ENCODE measurements at regions not wholly inside any gene's neighbourhood (a gene's known extent, or its start where the extent isn't known, plus 50 kb on each side); places are given as distances from the start of the nearest gene placed in this dataset.

DNA sequence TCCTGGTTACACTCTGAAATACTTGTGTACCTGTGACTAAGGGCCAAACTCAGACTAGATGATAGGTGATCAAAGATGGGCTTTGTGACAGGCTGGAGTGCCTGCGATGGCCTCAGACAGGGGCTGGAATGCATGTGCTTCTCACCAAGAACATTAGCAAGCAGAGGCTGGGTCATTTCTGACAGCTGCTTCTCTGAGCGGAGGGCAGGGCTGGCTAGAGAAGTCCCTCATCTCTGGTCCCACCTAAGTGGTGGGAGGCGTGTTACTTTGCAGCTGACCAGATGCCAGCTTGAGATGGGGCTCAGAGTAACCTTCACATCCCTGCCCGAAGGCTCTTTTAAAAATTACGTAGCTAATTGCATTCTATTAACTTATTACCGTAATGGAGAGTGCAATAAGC lies 106.8 kb upstream of the RTL1 start:
- TF ChIP-seq, protein P1, sequence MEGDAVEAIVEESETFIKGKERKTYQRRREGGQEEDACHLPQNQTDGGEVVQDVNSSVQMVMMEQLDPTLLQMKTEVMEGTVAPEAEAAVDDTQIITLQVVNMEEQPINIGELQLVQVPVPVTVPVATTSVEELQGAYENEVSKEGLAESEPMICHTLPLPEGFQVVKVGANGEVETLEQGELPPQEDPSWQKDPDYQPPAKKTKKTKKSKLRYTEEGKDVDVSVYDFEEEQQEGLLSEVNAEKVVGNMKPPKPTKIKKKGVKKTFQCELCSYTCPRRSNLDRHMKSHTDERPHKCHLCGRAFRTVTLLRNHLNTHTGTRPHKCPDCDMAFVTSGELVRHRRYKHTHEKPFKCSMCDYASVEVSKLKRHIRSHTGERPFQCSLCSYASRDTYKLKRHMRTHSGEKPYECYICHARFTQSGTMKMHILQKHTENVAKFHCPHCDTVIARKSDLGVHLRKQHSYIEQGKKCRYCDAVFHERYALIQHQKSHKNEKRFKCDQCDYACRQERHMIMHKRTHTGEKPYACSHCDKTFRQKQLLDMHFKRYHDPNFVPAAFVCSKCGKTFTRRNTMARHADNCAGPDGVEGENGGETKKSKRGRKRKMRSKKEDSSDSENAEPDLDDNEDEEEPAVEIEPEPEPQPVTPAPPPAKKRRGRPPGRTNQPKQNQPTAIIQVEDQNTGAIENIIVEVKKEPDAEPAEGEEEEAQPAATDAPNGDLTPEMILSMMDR (IDR thresholded peaks at IDR 0.05) = no peak
- TF ChIP-seq POLR2A (IDR thresholded peaks at IDR 0.05; ENCODE audit: low read depth) (no peak), POLR2AphosphoS5 (IDR thresholded peaks at IDR 0.05) (no peak), EP300 (IDR thresholded peaks at IDR 0.05) (no peak)
